Esophagus muscularis mucosa (tissue), 4 donors: ENCODE measurements at regions not wholly inside any gene's neighbourhood (a gene's known extent, or its start where the extent isn't known, plus 50 kb on each side); places are given as distances from the start of the nearest gene placed in this dataset.

Experiments used
- DNase-seq: peaks from one replicate; pipeline ENCODE4 v3.0.0-alpha.2; 2017; ENCODE audit errors: extremely low spot score
- H3K27ac ChIP-seq, 4 donors: fragments of 200-600 bp; sonication (generic); replicated peaks in 1 of 4; 1 replicate in 3 of 4; 2 replicates in 1 of 4; pipeline ENCODE4 v1.5.1; 2016 to 2019; ENCODE audit warnings: mild to moderate bottlenecking in 1 of 4
- H3K27me3 ChIP-seq, 4 donors: fragments of 200-600 bp; sonication (generic); one replicate each; pipeline versions ENCODE4 v1.5.1 to v1.6.0; 2016 to 2019
- H3K36me3 ChIP-seq, 4 donors: fragments of 200-600 bp; sonication (generic); one replicate each; pipeline ENCODE4 v1.5.1; 2016 to 2019
- H3K4me1 ChIP-seq, 4 donors: fragments of 200-600 bp; sonication (generic); one replicate each; pipeline ENCODE4 v1.5.1; 2016 to 2019
- H3K4me3 ChIP-seq, 4 donors: fragments of 200-600 bp; sonication (generic); 1 replicate in 2 of 4; 2 replicates in 2 of 4; pipeline ENCODE4 v1.5.1; 2016 to 2019; ENCODE audit warnings: mild to moderate bottlenecking in 4 of 4, moderate library complexity in 1 of 4
- H3K9me3 ChIP-seq, 4 donors: fragments of 200-600 bp; sonication (generic); 1 replicate in 3 of 4; 2 replicates in 1 of 4; pipeline ENCODE4 v1.5.1; 2016 to 2019
- EP300 ChIP-seq: sonication (generic); formaldehyde crosslinking; IDR thresholded peaks from one replicate; pipeline ENCODE4 v1.6.1; 2017; ENCODE audit warnings: antibody characterized with exemption
- POLR2A ChIP-seq: fragments of 450-650 bp; IDR thresholded peaks from one replicate; pipeline ENCODE4 v1.6.1; 2017; ENCODE audit warnings: antibody characterized with exemption, moderate library complexity, mild to moderate bottlenecking, low read depth
- POLR2AphosphoS5 ChIP-seq, 2 donors: sonication (generic); formaldehyde crosslinking; IDR thresholded peaks; one replicate each; pipeline ENCODE4 v1.6.1; 2017; ENCODE audit warnings: antibody characterized with exemption in 2 of 2
- WGBS: methylation state at CpG from one replicate; pipeline ENCODE4 v1.1.5; 2018; 5-methylcytosine and 5-hydroxymethylcytosine counted together
- intact Hi-C: fragments of 100-400 bp; cut with DNase I; formaldehyde crosslinking; loops from one replicate; pipeline ENCODE4 v1.15.1; 2023
- TF ChIP-seq, protein P1 (sequence below), 3 experiments: fragments of 200-600 bp in 2 of 3; fragments of 450-650 bp in 1 of 3; sonication (generic) in 2 of 3; IDR thresholded peaks; one replicate each; pipeline ENCODE4 v1.5.1; 2017 to 2019; ENCODE audit warnings: antibody characterized with exemption in 3 of 3, mild to moderate bottlenecking in 2 of 3, moderate library complexity in 1 of 3

DNA sequence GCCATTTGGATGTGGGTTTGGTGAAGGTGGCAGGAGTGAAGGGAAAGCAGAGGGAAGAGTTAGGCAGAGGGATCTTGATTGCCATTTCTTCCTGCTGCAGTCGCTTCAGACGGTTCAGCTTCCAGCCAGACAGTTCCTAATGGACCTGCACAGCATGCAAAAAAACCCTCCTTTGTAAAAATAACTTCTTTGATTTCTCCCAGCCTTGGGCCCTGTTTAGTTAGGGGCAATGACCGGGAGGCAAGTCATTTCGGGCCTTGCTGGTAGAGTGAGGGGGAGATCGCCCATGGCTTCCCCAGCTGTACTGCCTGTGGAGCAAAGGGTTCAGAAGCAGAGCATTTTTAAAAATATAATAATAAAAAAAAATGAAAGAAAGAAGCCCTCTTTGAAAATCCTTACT is 67.2 kb upstream of the TLE1 start:
- Histone ChIP-seq H3K27me3 (no peaks in the 10 kb centered on the region), H3K36me3 (no peaks in the 10 kb centered on the region), H3K9me3 (no peaks in the 10 kb centered on the region), H3K27ac (no peak overlapping the region), H3K4me1 (no peaks in the 10 kb centered on the region), H3K4me3 (no peak overlapping the region)
- intact Hi-C loops: no loop called here
- 97% methylated on average over 5 of the region's 5 CpGs for WGBS
- no peak for DNase-seq
- no peak for TF ChIP-seq POLR2A
- TF ChIP-seq EP300: no peak
- TF ChIP-seq, protein P1, sequence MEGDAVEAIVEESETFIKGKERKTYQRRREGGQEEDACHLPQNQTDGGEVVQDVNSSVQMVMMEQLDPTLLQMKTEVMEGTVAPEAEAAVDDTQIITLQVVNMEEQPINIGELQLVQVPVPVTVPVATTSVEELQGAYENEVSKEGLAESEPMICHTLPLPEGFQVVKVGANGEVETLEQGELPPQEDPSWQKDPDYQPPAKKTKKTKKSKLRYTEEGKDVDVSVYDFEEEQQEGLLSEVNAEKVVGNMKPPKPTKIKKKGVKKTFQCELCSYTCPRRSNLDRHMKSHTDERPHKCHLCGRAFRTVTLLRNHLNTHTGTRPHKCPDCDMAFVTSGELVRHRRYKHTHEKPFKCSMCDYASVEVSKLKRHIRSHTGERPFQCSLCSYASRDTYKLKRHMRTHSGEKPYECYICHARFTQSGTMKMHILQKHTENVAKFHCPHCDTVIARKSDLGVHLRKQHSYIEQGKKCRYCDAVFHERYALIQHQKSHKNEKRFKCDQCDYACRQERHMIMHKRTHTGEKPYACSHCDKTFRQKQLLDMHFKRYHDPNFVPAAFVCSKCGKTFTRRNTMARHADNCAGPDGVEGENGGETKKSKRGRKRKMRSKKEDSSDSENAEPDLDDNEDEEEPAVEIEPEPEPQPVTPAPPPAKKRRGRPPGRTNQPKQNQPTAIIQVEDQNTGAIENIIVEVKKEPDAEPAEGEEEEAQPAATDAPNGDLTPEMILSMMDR (IDR thresholded peaks at IDR 0.05): no peak
- no peak for TF ChIP-seq POLR2AphosphoS5 (IDR thresholded peaks at IDR 0.05)

DNA sequence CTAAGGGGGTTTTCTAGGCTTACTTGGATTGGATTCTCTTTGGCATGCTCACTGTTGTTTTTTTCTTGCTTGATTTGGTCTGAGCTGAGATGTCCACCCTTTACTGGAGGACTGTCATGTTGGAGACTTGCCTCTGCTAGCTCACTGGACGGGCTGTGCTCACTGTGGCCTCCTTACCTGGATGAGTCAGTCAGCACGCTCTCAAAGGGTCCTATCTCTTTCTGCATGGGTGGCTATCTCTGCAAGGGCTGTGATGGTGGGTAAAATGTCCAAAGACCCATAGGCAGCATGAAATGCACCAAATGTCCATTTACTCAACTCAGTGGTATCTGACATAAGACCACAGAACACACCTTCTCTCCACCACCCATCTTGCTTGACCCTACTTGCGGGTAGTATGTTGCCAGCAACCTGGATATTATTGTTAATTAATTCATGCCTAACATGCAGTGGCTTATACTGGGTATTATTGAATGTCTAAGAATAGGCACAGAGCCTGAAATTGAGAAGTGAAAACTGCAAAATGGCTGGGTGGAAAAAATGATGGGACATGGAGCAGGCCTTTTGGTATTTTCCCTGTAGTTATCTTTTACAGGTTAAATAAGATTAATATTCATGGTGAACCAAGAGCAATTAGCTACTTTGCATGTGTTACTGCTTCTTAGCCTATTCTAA is 68.9 kb upstream of the TLE1 start:
- Histone ChIP-seq H3K4me1 (no peaks in the 10 kb centered on the region), H3K9me3 (no peaks in the 10 kb centered on the region), H3K36me3 (no peaks in the 10 kb centered on the region), H3K27me3 (no peaks in the 10 kb centered on the region), H3K4me3 (no peak overlapping the region), H3K27ac (no peak overlapping the region)
- no peak for DNase-seq
- WGBS: 94% methylated on average over 3 of the region's 3 CpGs
- intact Hi-C loops: no loop called here
- TF ChIP-seq POLR2A (no peak), POLR2AphosphoS5 (IDR thresholded peaks at IDR 0.05) (no peak), EP300 (no peak)
- TF ChIP-seq, protein P1 (IDR thresholded peaks at IDR 0.05): no peak

DNA sequence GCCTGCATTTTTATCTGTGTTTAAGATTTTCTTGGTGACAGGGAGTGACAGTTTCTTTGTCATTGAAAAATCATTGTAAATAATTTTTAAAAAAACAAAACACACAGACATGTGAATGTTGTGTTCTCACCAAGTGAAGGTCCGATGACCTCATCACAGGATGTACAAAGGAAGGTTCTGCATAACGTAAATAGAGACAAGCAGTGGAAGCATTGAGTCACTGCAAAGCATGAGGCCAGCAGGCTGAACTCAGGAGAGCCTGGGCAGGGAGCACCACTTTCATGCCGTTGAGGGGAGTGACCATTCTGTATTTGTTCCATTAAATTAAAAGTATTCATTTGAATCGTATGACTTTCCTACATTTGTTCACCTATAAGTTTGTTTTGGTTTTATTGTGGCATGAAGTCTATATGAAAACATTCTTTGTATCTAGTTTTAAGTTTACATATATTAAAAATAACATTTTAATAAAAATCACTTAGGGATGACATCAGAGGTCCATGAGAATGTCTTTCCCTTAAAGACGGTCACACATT is 70.4 kb upstream of the TLE1 start:
- Histone ChIP-seq H3K4me3 (no peak overlapping the region), H3K9me3 (no peaks in the 10 kb centered on the region), H3K27me3 (no peaks in the 10 kb centered on the region), H3K27ac (no peak overlapping the region), H3K4me1 (no peaks in the 10 kb centered on the region), H3K36me3 (no peaks in the 10 kb centered on the region)
- no peak for DNase-seq
- WGBS: 44% methylated on average over 5 of the region's 5 CpGs
- intact Hi-C loops: no loop called here
- TF ChIP-seq POLR2AphosphoS5 (IDR thresholded peaks at IDR 0.05) (peak; percentile 58 to 71), EP300 (no peak)

DNA sequence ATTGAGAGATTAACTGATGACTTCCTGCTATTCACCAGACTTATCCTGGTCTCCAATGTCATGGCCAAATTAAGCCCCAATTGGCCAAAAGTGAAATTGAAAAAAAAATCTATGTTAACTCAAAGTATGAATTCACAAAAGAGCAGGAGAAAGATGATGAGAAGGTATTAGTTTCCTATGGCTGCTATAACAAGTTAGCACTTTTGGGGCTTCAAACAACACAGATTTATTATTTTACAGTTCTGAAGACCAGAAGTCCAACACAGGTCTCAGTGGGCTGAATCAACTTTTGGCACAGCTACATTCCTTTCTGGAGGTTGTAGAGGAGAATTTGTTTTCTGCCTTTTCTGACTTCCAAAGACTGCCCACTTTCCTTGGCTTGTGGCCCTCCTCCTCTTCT is 78.6 kb upstream of the TLE1 start:
- Histone ChIP-seq H3K9me3 (no peaks in the 10 kb centered on the region), H3K4me3 (no peak overlapping the region), H3K27ac (no peak overlapping the region), H3K36me3 (no peaks in the 10 kb centered on the region), H3K4me1 (no peaks in the 10 kb centered on the region), H3K27me3 (no peaks in the 10 kb centered on the region)
- no peak for DNase-seq
- intact Hi-C loops: no loop called here
- TF ChIP-seq EP300 (no peak), POLR2AphosphoS5 (IDR thresholded peaks at IDR 0.05) (no peak)

DNA sequence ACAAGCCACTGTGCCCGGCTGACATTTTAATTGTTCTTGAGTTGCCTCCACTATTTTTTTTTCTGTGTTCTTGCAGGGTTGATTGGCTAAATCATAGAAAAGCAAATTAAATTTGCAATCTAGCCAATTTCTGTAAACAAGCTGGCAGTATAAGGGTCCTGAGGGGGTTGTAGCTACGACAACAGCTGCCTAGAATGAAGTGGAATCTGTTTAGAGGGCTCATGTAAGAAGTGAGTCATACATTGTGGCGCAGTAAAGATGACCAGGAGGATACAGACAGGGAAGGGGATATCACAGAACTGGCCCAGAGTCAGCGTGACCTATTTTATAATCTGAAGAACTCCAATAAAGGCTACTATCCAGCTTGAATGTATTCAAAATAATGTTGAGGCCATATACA is 82.2 kb upstream of the TLE1 start:
- TF ChIP-seq EP300: no peak
- no peak for TF ChIP-seq POLR2AphosphoS5 (IDR thresholded peaks at IDR 0.05)
- no peak for TF ChIP-seq POLR2A
- TF ChIP-seq, protein P1 (IDR thresholded peaks at IDR 0.05): no peak
- Histone ChIP-seq H3K4me3 (no peak overlapping the region), H3K9me3 (no peaks in the 10 kb centered on the region), H3K27ac (no peak overlapping the region), H3K27me3 (no peaks in the 10 kb centered on the region), H3K36me3 (no peaks in the 10 kb centered on the region), H3K4me1 (no peaks in the 10 kb centered on the region)
- DNase-seq: no peak
- intact Hi-C loops: no loop called here
- WGBS: 74% methylated on average over 4 of the region's 4 CpGs

DNA sequence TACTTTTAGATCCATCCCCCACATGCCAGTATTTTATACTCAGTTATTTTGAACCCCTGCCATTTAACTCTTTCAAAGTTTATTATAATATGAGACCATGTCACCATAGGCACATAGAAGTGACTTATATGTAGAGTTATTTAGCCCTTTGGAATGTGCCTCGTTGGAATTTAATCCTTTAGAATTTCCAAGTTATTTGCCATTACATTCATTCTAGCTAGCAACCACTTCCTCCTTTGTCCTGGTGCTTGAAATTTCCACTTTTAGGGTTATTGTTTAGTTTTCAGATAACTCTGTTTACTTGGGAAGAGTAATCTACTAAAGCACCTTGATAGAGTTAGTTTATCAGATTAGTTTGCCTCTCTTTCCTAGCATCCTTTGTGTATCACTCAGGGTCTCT is 82.8 kb upstream of the TLE1 start:
- H3K36me3 ChIP-seq: no peaks in the 10 kb centered on the region
- no peaks in the 10 kb centered on the region for H3K27me3 ChIP-seq
- H3K27ac ChIP-seq: no peak overlapping the region
- H3K4me3 ChIP-seq: no peak overlapping the region
- intact Hi-C loops: no loop called here
- TF ChIP-seq POLR2AphosphoS5 (IDR thresholded peaks at IDR 0.05) (no peak), POLR2A (no peak), EP300 (no peak)
- TF ChIP-seq, protein P1 (IDR thresholded peaks at IDR 0.05): no peak
- H3K9me3 ChIP-seq: no peaks in the 10 kb centered on the region
- DNase-seq: no peak
- WGBS: 35% methylated on average over 1 of the region's 1 CpG
- peaks cover 0 to 5% (median under 1%) of the 10 kb centered on the region in 4 donors for H3K4me1 ChIP-seq
